Osteoblast (primary cell): ENCODE measurements at regions not wholly inside any gene's neighbourhood (a gene's known extent, or its start where the extent isn't known, plus 50 kb on each side); places are given as distances from the start of the nearest gene placed in this dataset.
"Not testable (repeated sequence)": the region's sequence is repeated elsewhere in the genome, so short reads cannot be mapped to it uniquely, and the experiment has no call there.

Experiments
- DNase-seq: peaks from one replicate; pipeline ENCODE4 v3.0.0; 2011; ENCODE audit warnings: low spot score, mixed read lengths; ENCODE audit not compliant: insufficient read length; ENCODE audit errors: missing footprints
- H2AFZ ChIP-seq: 2 replicates; pipeline ENCODE4 v1.6.0; 2011; ENCODE audit warnings: mild to moderate bottlenecking, low read length
- H3K27ac ChIP-seq: 2 replicates; pipeline ENCODE4 v1.5.1; 2011; ENCODE audit warnings: mild to moderate bottlenecking, low read depth, low read length, moderate library complexity
- H3K27me3 ChIP-seq: 2 replicates; pipeline ENCODE4 v1.6.0; 2012; ENCODE audit warnings: mild to moderate bottlenecking, control low read depth, inconsistent platforms, low read length, moderate library complexity; ENCODE audit not compliant: insufficient read depth
- H3K36me3 ChIP-seq: 2 replicates; pipeline ENCODE4 v1.5.1; 2011; ENCODE audit warnings: mild to moderate bottlenecking, low read length, control low read depth, moderate library complexity; ENCODE audit not compliant: insufficient read depth
- H3K4me1 ChIP-seq: 2 replicates; pipeline ENCODE4 v1.5.1; 2011; ENCODE audit warnings: mild to moderate bottlenecking, low read length, control low read depth, moderate library complexity; ENCODE audit not compliant: insufficient read depth
- H3K4me2 ChIP-seq: 2 replicates; pipeline ENCODE4 v1.6.0; 2011; ENCODE audit warnings: mild to moderate bottlenecking, low read length; ENCODE audit not compliant: insufficient read depth
- H3K4me3 ChIP-seq: fragments of 200-600 bp; sonication (generic); 3 replicates; pipeline ENCODE4 v1.5.1; 2012; ENCODE audit warnings: mild to moderate bottlenecking, low read length, inconsistent platforms; ENCODE audit not compliant: insufficient read depth
- H3K79me2 ChIP-seq: 2 replicates; pipeline ENCODE4 v1.6.0; 2012; ENCODE audit warnings: mild to moderate bottlenecking, low read length, control low read depth, inconsistent platforms; ENCODE audit not compliant: insufficient read depth
- H3K9me3 ChIP-seq: 2 replicates; pipeline ENCODE4 v1.5.1; 2011; ENCODE audit warnings: low read depth, low read length, control low read depth
- H4K20me1 ChIP-seq: 2 replicates; pipeline ENCODE4 v1.6.0; 2012; ENCODE audit warnings: mild to moderate bottlenecking, low read length, control low read depth; ENCODE audit not compliant: insufficient read depth
- TF ChIP-seq, protein P1 (sequence below): IDR thresholded peaks from 2 replicates; pipeline ENCODE4 v1.5.1; 2011; ENCODE audit warnings: mild to moderate bottlenecking, low read depth, low read length, moderate library complexity; ENCODE audit errors: extremely low read depth

- H3K4me1 ChIP-seq: no peaks in the 10 kb centered on the region
Measured at GRCh38 chr2:167843217-167843616, 404.2 kb downstream of the STK39 start.

DNA sequence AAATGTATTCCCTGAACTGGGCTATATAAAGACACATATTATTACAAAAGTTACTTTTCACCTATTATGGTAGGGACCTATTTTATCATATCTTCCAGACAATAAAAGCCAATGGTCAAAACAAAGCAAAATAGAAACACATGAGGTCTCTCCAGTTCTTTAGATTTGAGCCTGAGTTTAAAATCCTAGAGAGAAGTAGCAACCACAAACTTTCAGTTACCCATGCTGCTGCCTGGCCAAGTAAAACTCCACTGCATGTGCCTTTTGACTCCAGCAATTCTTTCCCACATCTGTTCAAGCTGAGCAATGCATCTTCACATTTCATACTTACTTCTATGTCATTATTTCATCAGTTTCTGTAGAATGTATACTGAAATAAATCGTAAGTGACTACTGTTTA is 405.3 kb downstream of the STK39 start:
- H3K4me2 ChIP-seq: no peak overlapping the region
- no peaks in the 10 kb centered on the region for H3K9me3 ChIP-seq
- no peak overlapping the region for H3K4me3 ChIP-seq
- no peaks in the 10 kb centered on the region for H4K20me1 ChIP-seq
- no peak overlapping the region for H2AFZ ChIP-seq
- DNase-seq: no peak
- H3K27me3 ChIP-seq: no peaks in the 10 kb centered on the region
- H3K36me3 ChIP-seq: no peaks in the 10 kb centered on the region
- TF ChIP-seq, protein P1, sequence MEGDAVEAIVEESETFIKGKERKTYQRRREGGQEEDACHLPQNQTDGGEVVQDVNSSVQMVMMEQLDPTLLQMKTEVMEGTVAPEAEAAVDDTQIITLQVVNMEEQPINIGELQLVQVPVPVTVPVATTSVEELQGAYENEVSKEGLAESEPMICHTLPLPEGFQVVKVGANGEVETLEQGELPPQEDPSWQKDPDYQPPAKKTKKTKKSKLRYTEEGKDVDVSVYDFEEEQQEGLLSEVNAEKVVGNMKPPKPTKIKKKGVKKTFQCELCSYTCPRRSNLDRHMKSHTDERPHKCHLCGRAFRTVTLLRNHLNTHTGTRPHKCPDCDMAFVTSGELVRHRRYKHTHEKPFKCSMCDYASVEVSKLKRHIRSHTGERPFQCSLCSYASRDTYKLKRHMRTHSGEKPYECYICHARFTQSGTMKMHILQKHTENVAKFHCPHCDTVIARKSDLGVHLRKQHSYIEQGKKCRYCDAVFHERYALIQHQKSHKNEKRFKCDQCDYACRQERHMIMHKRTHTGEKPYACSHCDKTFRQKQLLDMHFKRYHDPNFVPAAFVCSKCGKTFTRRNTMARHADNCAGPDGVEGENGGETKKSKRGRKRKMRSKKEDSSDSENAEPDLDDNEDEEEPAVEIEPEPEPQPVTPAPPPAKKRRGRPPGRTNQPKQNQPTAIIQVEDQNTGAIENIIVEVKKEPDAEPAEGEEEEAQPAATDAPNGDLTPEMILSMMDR: no peak
- H3K4me1 ChIP-seq: no peaks in the 10 kb centered on the region
- H3K27ac ChIP-seq: no peak overlapping the region
- H3K79me2 ChIP-seq: no peaks in the 10 kb centered on the region

More at GRCh38 chr2:167843217-167843616, 404.2 kb downstream of the STK39 start:
- Histone ChIP-seq H3K27me3 (no peaks in the 10 kb centered on the region), H3K27ac (no peak overlapping the region), H3K79me2 (no peaks in the 10 kb centered on the region), H3K4me2 (no peak overlapping the region), H3K9me3 (no peaks in the 10 kb centered on the region), H3K36me3 (no peaks in the 10 kb centered on the region), H4K20me1 (no peaks in the 10 kb centered on the region), H3K4me3 (no peak overlapping the region), H2AFZ (no peak overlapping the region)
- DNase-seq: no peak
- TF ChIP-seq, protein P1: no peak

DNA sequence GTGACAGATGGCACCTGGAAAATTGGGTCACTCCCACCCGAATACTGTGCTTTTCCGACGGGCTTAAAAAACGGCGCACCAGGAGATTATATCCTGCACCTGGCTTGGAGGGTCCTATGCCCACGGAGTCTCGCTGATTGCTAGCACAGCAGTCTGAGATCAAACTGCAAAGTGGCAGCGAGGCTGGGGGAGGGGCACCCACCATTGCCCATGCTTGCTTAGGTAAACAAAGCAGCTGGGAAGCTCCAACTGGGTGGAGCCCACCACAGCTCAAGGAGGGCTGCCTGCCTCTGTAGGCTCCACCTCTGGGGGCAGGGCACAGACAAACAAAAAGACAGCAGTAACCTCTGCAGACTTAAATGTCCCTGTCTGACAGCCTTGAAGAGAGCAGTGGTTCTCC is 412.1 kb downstream of the STK39 start:
- not testable (repeated sequence) for H3K79me2 ChIP-seq, H3K4me1 ChIP-seq, H3K9me3 ChIP-seq, H2AFZ ChIP-seq, H3K27me3 ChIP-seq, H4K20me1 ChIP-seq, H3K27ac ChIP-seq, DNase-seq, H3K36me3 ChIP-seq, H3K4me3 ChIP-seq, H3K4me2 ChIP-seq

- H3K4me2 ChIP-seq: no peak overlapping the region
- H3K27me3 ChIP-seq: no peaks in the 10 kb centered on the region
- TF ChIP-seq, protein P1: no peak
- H3K79me2 ChIP-seq: no peaks in the 10 kb centered on the region
- H3K27ac ChIP-seq: no peak overlapping the region
- H2AFZ ChIP-seq: no peak overlapping the region
- DNase-seq: no peak
- no peak overlapping the region for H3K4me3 ChIP-seq
- no peaks in the 10 kb centered on the region for H3K4me1 ChIP-seq
- H3K9me3 ChIP-seq: no peaks in the 10 kb centered on the region
- no peaks in the 10 kb centered on the region for H3K36me3 ChIP-seq
- H4K20me1 ChIP-seq: no peaks in the 10 kb centered on the region
Measured at GRCh38 chr2:167834707-167835106, 412.7 kb downstream of the STK39 start.
